ENCODE measurements at regions not wholly inside any gene's neighbourhood (a gene's known extent, or its start where the extent isn't known, plus 50 kb on each side); places are given as distances from the start of the nearest gene placed in this dataset.

DNA sequence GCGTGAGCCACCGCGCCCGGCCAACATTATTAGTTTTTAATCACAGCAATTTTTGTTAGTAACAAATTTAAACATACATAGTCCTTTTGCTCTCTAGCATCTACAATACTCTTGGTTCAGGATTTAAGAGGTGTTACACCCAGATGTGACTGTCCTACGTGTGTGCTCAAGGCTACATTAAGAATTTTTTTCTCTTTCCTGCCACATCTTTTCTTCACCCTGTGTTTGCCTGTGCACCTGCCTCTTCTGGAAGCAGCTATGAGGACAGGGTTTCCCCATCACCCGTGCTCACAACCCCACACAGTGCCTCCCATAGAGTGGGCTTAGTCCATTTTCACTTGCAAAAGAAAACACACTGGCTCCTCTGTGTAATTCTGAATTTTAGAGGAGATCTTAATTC is 186.7 kb upstream of the KLF6 start:
- TF ChIP-seq, protein P1, sequence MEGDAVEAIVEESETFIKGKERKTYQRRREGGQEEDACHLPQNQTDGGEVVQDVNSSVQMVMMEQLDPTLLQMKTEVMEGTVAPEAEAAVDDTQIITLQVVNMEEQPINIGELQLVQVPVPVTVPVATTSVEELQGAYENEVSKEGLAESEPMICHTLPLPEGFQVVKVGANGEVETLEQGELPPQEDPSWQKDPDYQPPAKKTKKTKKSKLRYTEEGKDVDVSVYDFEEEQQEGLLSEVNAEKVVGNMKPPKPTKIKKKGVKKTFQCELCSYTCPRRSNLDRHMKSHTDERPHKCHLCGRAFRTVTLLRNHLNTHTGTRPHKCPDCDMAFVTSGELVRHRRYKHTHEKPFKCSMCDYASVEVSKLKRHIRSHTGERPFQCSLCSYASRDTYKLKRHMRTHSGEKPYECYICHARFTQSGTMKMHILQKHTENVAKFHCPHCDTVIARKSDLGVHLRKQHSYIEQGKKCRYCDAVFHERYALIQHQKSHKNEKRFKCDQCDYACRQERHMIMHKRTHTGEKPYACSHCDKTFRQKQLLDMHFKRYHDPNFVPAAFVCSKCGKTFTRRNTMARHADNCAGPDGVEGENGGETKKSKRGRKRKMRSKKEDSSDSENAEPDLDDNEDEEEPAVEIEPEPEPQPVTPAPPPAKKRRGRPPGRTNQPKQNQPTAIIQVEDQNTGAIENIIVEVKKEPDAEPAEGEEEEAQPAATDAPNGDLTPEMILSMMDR (conservative IDR thresholded peaks at IDR 0.05; ENCODE audit: low read depth, low read length) = no peak
- no peak for TF ChIP-seq EZH2phosphoT487 (IDR thresholded peaks at IDR 0.05; ENCODE audit: borderline replicate concordance, low read length)
- TF ChIP-seq EZH2 (IDR thresholded peaks at IDR 0.05; ENCODE audit: low read length, unreplicated experiment) = no peak

Data from PC-3 (cell line).